WTC11 (cell line): ENCODE measurements at regions not wholly inside any gene's neighbourhood (a gene's known extent, or its start where the extent isn't known, plus 50 kb on each side); places are given as distances from the start of the nearest gene placed in this dataset.

Experiments
- ATAC-seq: fragments of 200-7000 bp; cut with Tn5 transposase; 2 replicates; pipeline ENCODE4 v1.10.0; 2021; ENCODE audit warnings: mild to moderate bottlenecking, moderate library complexity
- CTCF ChIA-PET: fragments of 300-600 bp; sonication (Branson Sonifier 250); formaldehyde crosslinking; loops from one replicate; lab custom pipeline; 2021; ENCODE audit warnings: antibody characterized with exemption; lab: Charles Lee
- POLR2A ChIA-PET: fragments of 350-600 bp; sonication (Branson Sonifier 250); formaldehyde crosslinking; loops from one replicate; lab custom pipeline; 2021; ENCODE audit warnings: antibody characterized with exemption; lab: Charles Lee
- DNase-seq: peaks from one replicate; pipeline ENCODE4 v3.0.0; 2021; ENCODE audit warnings: low spot score
- H3K27ac Mint-ChIP-seq: 2 replicates; pipeline ENCODE4 v1.8.0; 2021; ENCODE audit warnings: mixed read lengths
- H3K27me3 Mint-ChIP-seq: 2 replicates; pipeline ENCODE4 v1.8.0; 2021; ENCODE audit warnings: low read depth, mild to moderate bottlenecking, moderate library complexity, mixed read lengths
- H3K36me3 Mint-ChIP-seq: 2 replicates; pipeline ENCODE4 v1.8.0; 2021; ENCODE audit warnings: mixed read lengths
- H3K4me1 Mint-ChIP-seq: 2 replicates; pipeline ENCODE4 v1.8.0; 2022; ENCODE audit warnings: mixed read lengths
- H3K4me3 Mint-ChIP-seq: 2 replicates; pipeline ENCODE4 v1.8.0; 2021; ENCODE audit warnings: mild to moderate bottlenecking, moderate library complexity, mixed read lengths
- H3K9me3 Mint-ChIP-seq: 2 replicates; pipeline ENCODE4 v1.8.0; 2021; ENCODE audit warnings: mixed read lengths
- ATF3 ChIP-seq: sonication (generic); formaldehyde crosslinking; conservative IDR thresholded peaks from 2 replicates; pipeline ENCODE4 v1.8.1; 2022; ENCODE audit warnings: mild to moderate bottlenecking, missing genetic modification reagents
- CREB1 ChIP-seq: sonication (generic); formaldehyde crosslinking; IDR thresholded peaks from 2 replicates; pipeline ENCODE4 v1.8.0; 2023; ENCODE audit warnings: mild to moderate bottlenecking, missing genetic modification reagents
- FOXP4 ChIP-seq: sonication (generic); formaldehyde crosslinking; IDR thresholded peaks from 2 replicates; pipeline ENCODE4 v1.8.0; 2022; ENCODE audit warnings: mild to moderate bottlenecking, missing genetic modification reagents
- GABPB1 ChIP-seq: sonication (generic); formaldehyde crosslinking; IDR thresholded peaks from 2 replicates; pipeline ENCODE4 v1.8.1; 2023; ENCODE audit warnings: mild to moderate bottlenecking, missing genetic modification reagents
- HMGXB4 ChIP-seq: sonication (generic); formaldehyde crosslinking; IDR thresholded peaks from 2 replicates; pipeline ENCODE4 v1.8.1; 2023; ENCODE audit warnings: mild to moderate bottlenecking, moderate library complexity, missing genetic modification reagents
- IRF2 ChIP-seq: sonication (generic); formaldehyde crosslinking; IDR thresholded peaks from 2 replicates; pipeline ENCODE4 v1.8.0; 2022; ENCODE audit warnings: low read depth, missing genetic modification reagents, borderline replicate concordance
- KAT7 ChIP-seq: sonication (generic); formaldehyde crosslinking; IDR thresholded peaks from 2 replicates; pipeline ENCODE4 v1.8.1; 2023; ENCODE audit warnings: missing genetic modification reagents, mild to moderate bottlenecking, borderline replicate concordance
- MXD4 ChIP-seq: fragments of 250-450 bp; sonication (Bioruptor Pico); IDR thresholded peaks from 2 replicates; pipeline ENCODE4 v1.8.0; 2021; ENCODE audit warnings: mild to moderate bottlenecking, moderate library complexity, borderline replicate concordance
- RELA ChIP-seq: sonication (generic); formaldehyde crosslinking; IDR thresholded peaks from 2 replicates; pipeline ENCODE4 v1.8.1; 2022; ENCODE audit warnings: missing genetic modification reagents, mild to moderate bottlenecking, borderline replicate concordance
- TP53 ChIP-seq: sonication (generic); formaldehyde crosslinking; IDR thresholded peaks from 2 replicates; pipeline ENCODE4 v1.8.1; 2023; ENCODE audit warnings: mild to moderate bottlenecking, missing genetic modification reagents
- ZNF138 ChIP-seq: sonication (generic); formaldehyde crosslinking; conservative IDR thresholded peaks from 2 replicates; pipeline ENCODE4 v1.8.1; 2022; ENCODE audit warnings: mild to moderate bottlenecking, moderate library complexity, missing genetic modification reagents
- ZNF416 ChIP-seq: fragments of 250-450 bp; sonication (Bioruptor Pico); IDR thresholded peaks from 2 replicates; pipeline ENCODE4 v1.9.0; 2021; ENCODE audit warnings: mild to moderate bottlenecking, inconsistent platforms
- ZNF423 ChIP-seq: fragments of 250-450 bp; sonication (Bioruptor Pico); IDR thresholded peaks from 2 replicates; pipeline ENCODE4 v2.1.2; 2022; ENCODE audit warnings: mild to moderate bottlenecking, moderate library complexity
- ZNF425 ChIP-seq: fragments of 250-450 bp; sonication (Bioruptor Pico); conservative IDR thresholded peaks from 2 replicates; pipeline ENCODE4 v1.9.0; 2021; ENCODE audit warnings: mild to moderate bottlenecking
- TF ChIP-seq, protein P1 (sequence below): sonication (generic); formaldehyde crosslinking; IDR thresholded peaks from 2 replicates; pipeline ENCODE4 v1.8.0; 2022; ENCODE audit warnings: mild to moderate bottlenecking, missing genetic modification reagents
- TF ChIP-seq, protein P2 (sequence below): sonication (generic); formaldehyde crosslinking; IDR thresholded peaks from 2 replicates; pipeline ENCODE4 v1.8.0; 2023; ENCODE audit warnings: mild to moderate bottlenecking, missing genetic modification reagents
- TF ChIP-seq, protein P3 (sequence below): sonication (generic); formaldehyde crosslinking; IDR thresholded peaks from 2 replicates; pipeline ENCODE4 v1.8.0; 2022; ENCODE audit warnings: mild to moderate bottlenecking, missing genetic modification reagents
- TF ChIP-seq, protein P4 (sequence below): sonication (generic); formaldehyde crosslinking; IDR thresholded peaks from 2 replicates; pipeline ENCODE4 v1.8.1; 2022; ENCODE audit warnings: mild to moderate bottlenecking, moderate library complexity, missing genetic modification reagents
- TF ChIP-seq, protein P5 (sequence below): sonication (generic); formaldehyde crosslinking; IDR thresholded peaks from 2 replicates; pipeline ENCODE4 v1.8.1; 2022; ENCODE audit warnings: mild to moderate bottlenecking, missing genetic modification reagents, moderate library complexity, borderline replicate concordance

DNA sequence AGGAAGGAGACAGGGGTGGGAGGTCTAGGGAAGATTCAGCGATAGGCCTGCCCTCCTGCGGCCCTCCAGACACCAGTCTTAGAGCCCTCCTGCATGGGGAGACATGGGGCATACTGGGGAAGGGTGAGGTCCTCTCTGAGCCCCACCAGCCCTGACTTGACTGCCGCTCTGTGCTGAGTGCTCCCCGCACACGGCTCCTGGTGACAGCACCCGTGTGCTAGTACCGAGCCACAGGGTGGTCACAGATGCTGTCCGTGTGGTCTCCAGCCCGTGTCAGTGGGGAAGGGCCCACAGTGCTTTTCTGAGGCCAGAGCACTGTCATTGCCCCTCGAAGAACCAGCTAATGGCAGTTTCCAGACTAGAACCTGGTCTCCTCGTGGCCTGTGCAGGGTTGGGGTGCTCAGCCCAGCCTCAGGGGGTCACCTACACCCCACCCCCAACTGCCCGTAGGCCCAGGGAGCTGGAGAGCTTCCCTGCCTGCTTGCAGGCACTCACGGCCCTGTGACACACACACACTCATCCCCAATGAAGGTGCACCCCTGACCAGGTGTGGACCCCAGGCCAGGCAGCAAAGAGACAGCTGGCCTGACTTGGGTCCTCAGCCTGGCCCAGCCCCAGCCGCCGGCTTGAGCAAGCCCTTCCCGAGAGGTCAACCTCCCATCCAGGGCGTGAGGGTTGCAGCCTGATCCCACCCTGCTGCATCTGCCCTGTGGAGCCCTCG lies 86.0 kb upstream of the RET start:
- ATAC-seq, result no peak
- Mint-ChIP-seq H3K27me3 (no peaks in the 10 kb centered on the region), H3K27ac (no peak overlapping the region), H3K36me3 (no peaks in the 10 kb centered on the region), H3K4me3 (no peak overlapping the region), H3K4me1 (peaks cover 6% of the 10 kb centered on the region), H3K9me3 (peaks cover 9% of the 10 kb centered on the region; the same call in 1 of the 2 replicates)
- ChIA-PET POLR2A (no interaction called here), CTCF (interaction anchor here (0.5 to 0.6 kb wide), 2 partner anchors 9 to 234 kb away, joined by 3 to 4 read pairs; no protein-coding TSS in a partner anchor)
- no peak for TF ChIP-seq ZNF423 (CRISPR knock-in tag)
- no peak for TF ChIP-seq GABPB1 (CRISPR knock-in tag)
- DNase-seq, result peak; percentile 7

- H3K4me3 Mint-ChIP-seq, result no peak overlapping the region
- H3K36me3 Mint-ChIP-seq, result no peaks in the 10 kb centered on the region
- H3K27ac Mint-ChIP-seq, result no peak overlapping the region
- H3K9me3 Mint-ChIP-seq, result peaks cover 5% of the 10 kb centered on the region; the same call in 1 of the 2 replicates
- ATAC-seq (no peak), DNase-seq (peak; percentile 7)
- CTCF ChIA-PET, result interaction anchor here (0.6 kb wide), 1 partner anchor 9 kb away, joined by 4 read pairs; no protein-coding TSS in a partner anchor
- peaks cover 6% of the 10 kb centered on the region for H3K4me1 Mint-ChIP-seq
- POLR2A ChIA-PET, result no interaction called here
- no peaks in the 10 kb centered on the region for H3K27me3 Mint-ChIP-seq
- TF ChIP-seq TP53 (CRISPR knock-in tag) (no peak), RELA (CRISPR knock-in tag) (no peak), KAT7 (CRISPR knock-in tag) (no peak), IRF2 (no peak), CREB1 (no peak), MXD4 (CRISPR knock-in tag) (no peak), ATF3 (no peak), ZNF138 (CRISPR knock-in tag) (no peak), ZNF425 (CRISPR knock-in tag) (no peak), HMGXB4 (no peak), ZNF416 (CRISPR knock-in tag) (no peak), FOXP4 (CRISPR knock-in tag) (no peak)
- TF ChIP-seq, protein P1, sequence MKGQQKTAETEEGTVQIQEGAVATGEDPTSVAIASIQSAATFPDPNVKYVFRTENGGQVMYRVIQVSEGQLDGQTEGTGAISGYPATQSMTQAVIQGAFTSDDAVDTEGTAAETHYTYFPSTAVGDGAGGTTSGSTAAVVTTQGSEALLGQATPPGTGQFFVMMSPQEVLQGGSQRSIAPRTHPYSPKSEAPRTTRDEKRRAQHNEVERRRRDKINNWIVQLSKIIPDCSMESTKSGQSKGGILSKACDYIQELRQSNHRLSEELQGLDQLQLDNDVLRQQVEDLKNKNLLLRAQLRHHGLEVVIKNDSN (CRISPR knock-in tag), result no peak
- TF ChIP-seq, protein P2, sequence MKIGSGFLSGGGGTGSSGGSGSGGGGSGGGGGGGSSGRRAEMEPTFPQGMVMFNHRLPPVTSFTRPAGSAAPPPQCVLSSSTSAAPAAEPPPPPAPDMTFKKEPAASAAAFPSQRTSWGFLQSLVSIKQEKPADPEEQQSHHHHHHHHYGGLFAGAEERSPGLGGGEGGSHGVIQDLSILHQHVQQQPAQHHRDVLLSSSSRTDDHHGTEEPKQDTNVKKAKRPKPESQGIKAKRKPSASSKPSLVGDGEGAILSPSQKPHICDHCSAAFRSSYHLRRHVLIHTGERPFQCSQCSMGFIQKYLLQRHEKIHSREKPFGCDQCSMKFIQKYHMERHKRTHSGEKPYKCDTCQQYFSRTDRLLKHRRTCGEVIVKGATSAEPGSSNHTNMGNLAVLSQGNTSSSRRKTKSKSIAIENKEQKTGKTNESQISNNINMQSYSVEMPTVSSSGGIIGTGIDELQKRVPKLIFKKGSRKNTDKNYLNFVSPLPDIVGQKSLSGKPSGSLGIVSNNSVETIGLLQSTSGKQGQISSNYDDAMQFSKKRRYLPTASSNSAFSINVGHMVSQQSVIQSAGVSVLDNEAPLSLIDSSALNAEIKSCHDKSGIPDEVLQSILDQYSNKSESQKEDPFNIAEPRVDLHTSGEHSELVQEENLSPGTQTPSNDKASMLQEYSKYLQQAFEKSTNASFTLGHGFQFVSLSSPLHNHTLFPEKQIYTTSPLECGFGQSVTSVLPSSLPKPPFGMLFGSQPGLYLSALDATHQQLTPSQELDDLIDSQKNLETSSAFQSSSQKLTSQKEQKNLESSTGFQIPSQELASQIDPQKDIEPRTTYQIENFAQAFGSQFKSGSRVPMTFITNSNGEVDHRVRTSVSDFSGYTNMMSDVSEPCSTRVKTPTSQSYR (CRISPR knock-in tag), result no peak
- TF ChIP-seq, protein P3, sequence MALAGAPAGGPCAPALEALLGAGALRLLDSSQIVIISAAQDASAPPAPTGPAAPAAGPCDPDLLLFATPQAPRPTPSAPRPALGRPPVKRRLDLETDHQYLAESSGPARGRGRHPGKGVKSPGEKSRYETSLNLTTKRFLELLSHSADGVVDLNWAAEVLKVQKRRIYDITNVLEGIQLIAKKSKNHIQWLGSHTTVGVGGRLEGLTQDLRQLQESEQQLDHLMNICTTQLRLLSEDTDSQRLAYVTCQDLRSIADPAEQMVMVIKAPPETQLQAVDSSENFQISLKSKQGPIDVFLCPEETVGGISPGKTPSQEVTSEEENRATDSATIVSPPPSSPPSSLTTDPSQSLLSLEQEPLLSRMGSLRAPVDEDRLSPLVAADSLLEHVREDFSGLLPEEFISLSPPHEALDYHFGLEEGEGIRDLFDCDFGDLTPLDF (CRISPR knock-in tag), result no peak
- TF ChIP-seq, protein P4, sequence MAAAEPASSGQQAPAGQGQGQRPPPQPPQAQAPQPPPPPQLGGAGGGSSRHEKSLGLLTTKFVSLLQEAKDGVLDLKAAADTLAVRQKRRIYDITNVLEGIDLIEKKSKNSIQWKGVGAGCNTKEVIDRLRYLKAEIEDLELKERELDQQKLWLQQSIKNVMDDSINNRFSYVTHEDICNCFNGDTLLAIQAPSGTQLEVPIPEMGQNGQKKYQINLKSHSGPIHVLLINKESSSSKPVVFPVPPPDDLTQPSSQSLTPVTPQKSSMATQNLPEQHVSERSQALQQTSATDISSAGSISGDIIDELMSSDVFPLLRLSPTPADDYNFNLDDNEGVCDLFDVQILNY (CRISPR knock-in tag), result no peak
- TF ChIP-seq, protein P5, sequence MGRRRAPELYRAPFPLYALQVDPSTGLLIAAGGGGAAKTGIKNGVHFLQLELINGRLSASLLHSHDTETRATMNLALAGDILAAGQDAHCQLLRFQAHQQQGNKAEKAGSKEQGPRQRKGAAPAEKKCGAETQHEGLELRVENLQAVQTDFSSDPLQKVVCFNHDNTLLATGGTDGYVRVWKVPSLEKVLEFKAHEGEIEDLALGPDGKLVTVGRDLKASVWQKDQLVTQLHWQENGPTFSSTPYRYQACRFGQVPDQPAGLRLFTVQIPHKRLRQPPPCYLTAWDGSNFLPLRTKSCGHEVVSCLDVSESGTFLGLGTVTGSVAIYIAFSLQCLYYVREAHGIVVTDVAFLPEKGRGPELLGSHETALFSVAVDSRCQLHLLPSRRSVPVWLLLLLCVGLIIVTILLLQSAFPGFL (CRISPR knock-in tag), result no peak
Observed at GRCh38 chr10:42991442-42992098, 85.3 kb upstream of the RET start.
